Liver (tissue), 8 donors: ENCODE measurements at regions not wholly inside any gene's neighbourhood (a gene's known extent, or its start where the extent isn't known, plus 50 kb on each side); places are given as distances from the start of the nearest gene placed in this dataset.
A peak's percentile ranks its signal among the peaks of the same experiment; 100 is the strongest.

Source experiments
- DNase-seq: peaks from one replicate; pipeline ENCODE4 v3.0.0-alpha.2; 2017; ENCODE audit warnings: low spot score
- H3K27ac ChIP-seq, 2 donors: one replicate each; pipeline ENCODE4 v1.7.0; 2013; ENCODE audit warnings: inconsistent platforms in 2 of 2, low read length in 2 of 2, control low read depth in 1 of 2, low read depth in 1 of 2, mild to moderate bottlenecking in 1 of 2
- H3K27me3 ChIP-seq, 4 donors: one replicate each; pipeline versions ENCODE4 v1.6.1 to v1.7.0; 2013; ENCODE audit warnings: low read length in 3 of 4, inconsistent platforms in 1 of 4, mild to moderate bottlenecking in 1 of 4, moderate library complexity in 1 of 4; ENCODE audit not compliant: control insufficient read depth in 4 of 4, insufficient read depth in 4 of 4
- H3K36me3 ChIP-seq, 4 donors: one replicate each; pipeline versions ENCODE4 v1.6.1 to v1.7.0; 2013; ENCODE audit warnings: low read length in 3 of 4, mild to moderate bottlenecking in 3 of 4, low read depth in 1 of 4, moderate library complexity in 1 of 4; ENCODE audit not compliant: control insufficient read depth in 4 of 4, insufficient read depth in 3 of 4
- H3K4me1 ChIP-seq, 4 donors: one replicate each; pipeline versions ENCODE4 v1.6.1 to v1.7.0; 2013; ENCODE audit warnings: low read length in 3 of 4, mild to moderate bottlenecking in 3 of 4, moderate library complexity in 1 of 4; ENCODE audit not compliant: control insufficient read depth in 4 of 4, insufficient read depth in 4 of 4
- H3K4me3 ChIP-seq, 3 donors: one replicate each; pipeline versions ENCODE4 v1.6.1 to v1.7.0; 2013; ENCODE audit warnings: low read length in 3 of 3, control low read depth in 1 of 3, low read depth in 1 of 3, mild to moderate bottlenecking in 1 of 3
- H3K9ac ChIP-seq, 2 donors: one replicate each; pipeline ENCODE4 v1.7.0; 2013; ENCODE audit warnings: low read length in 2 of 2, mild to moderate bottlenecking in 2 of 2, moderate library complexity in 2 of 2, control low read depth in 1 of 2, low read depth in 1 of 2
- H3K9me3 ChIP-seq, 4 donors: one replicate each; pipeline versions ENCODE4 v1.6.1 to v1.7.0; 2013; ENCODE audit warnings: low read length in 3 of 4; ENCODE audit not compliant: control insufficient read depth in 4 of 4
- EGR1 ChIP-seq, 2 donors: IDR thresholded peaks; 2 replicates each; pipeline ENCODE4 v1.6.1; 2016 to 2018; ENCODE audit warnings: antibody characterized with exemption in 2 of 2, low read depth in 2 of 2
- FOXA1 ChIP-seq: IDR thresholded peaks from 2 replicates; pipeline ENCODE4 v1.6.1; 2016; ENCODE audit warnings: antibody characterized with exemption
- FOXA2 ChIP-seq: IDR thresholded peaks from 2 replicates; pipeline ENCODE4 v1.6.1; 2016; ENCODE audit warnings: antibody characterized with exemption
- GABPA ChIP-seq, 2 donors: IDR thresholded peaks in 1 of 2; conservative IDR thresholded peaks in 1 of 2; 2 replicates each; pipeline ENCODE4 v1.6.1; 2016; ENCODE audit warnings: antibody characterized with exemption in 2 of 2, mild to moderate bottlenecking in 1 of 2, moderate library complexity in 1 of 2
- HNF4A ChIP-seq, 2 donors: conservative IDR thresholded peaks; 2 replicates each; pipeline ENCODE4 v1.6.1; 2016; ENCODE audit warnings: antibody characterized with exemption in 2 of 2, mild to moderate bottlenecking in 2 of 2
- HNF4G ChIP-seq: IDR thresholded peaks from 2 replicates; pipeline ENCODE4 v1.6.1; 2016; ENCODE audit warnings: antibody characterized with exemption
- JUND ChIP-seq, 2 donors: IDR thresholded peaks; 2 replicates each; pipeline ENCODE4 v1.6.1; 2016; ENCODE audit warnings: antibody characterized with exemption in 2 of 2
- NR2F2 ChIP-seq: IDR thresholded peaks from 2 replicates; pipeline ENCODE4 v1.6.1; 2016; ENCODE audit warnings: antibody characterized with exemption
- RAD21 ChIP-seq, 2 donors: IDR thresholded peaks; 2 replicates each; pipeline ENCODE4 v1.6.1; 2016; ENCODE audit warnings: antibody characterized with exemption in 2 of 2, mild to moderate bottlenecking in 2 of 2
- RXRA ChIP-seq, 2 donors: IDR thresholded peaks; 2 replicates each; pipeline ENCODE4 v1.6.1; 2017 to 2018; ENCODE audit warnings: antibody characterized with exemption in 2 of 2, mild to moderate bottlenecking in 1 of 2
- SP1 ChIP-seq: IDR thresholded peaks from 2 replicates; pipeline ENCODE4 v1.6.1; 2018; ENCODE audit warnings: antibody characterized with exemption, mild to moderate bottlenecking
- TAF1 ChIP-seq: conservative IDR thresholded peaks from 2 replicates; pipeline ENCODE4 v1.6.1; 2016; ENCODE audit warnings: antibody characterized with exemption, mild to moderate bottlenecking
- YY1 ChIP-seq: IDR thresholded peaks from 2 replicates; pipeline ENCODE4 v1.6.1; 2016; ENCODE audit warnings: antibody characterized with exemption, mild to moderate bottlenecking
- whole genome bisulfite sequencing: extraction: QIAGEN DNeasy Blood & Tissue Kit; methylation state at CpG from one replicate; pipeline ENCODE4 v1.1.7; 2013; 5-methylcytosine and 5-hydroxymethylcytosine counted together
- TF ChIP-seq, protein P1 (sequence below): IDR thresholded peaks from 2 replicates; pipeline ENCODE4 v1.6.1; 2016; ENCODE audit warnings: antibody characterized with exemption
- TF ChIP-seq, protein P2 (sequence below): IDR thresholded peaks from 2 replicates; pipeline ENCODE4 v1.6.1; 2016; ENCODE audit warnings: antibody characterized with exemption
- TF ChIP-seq, protein P3 (sequence below): fragments of 150-350 bp; IDR thresholded peaks from 2 replicates; pipeline ENCODE4 v1.5.1; 2017; ENCODE audit warnings: improper control_type of control experiment, low read depth, low read length; ENCODE audit not compliant: missing input control
- TF ChIP-seq, protein P4 (sequence below): IDR thresholded peaks from 2 replicates; pipeline ENCODE4 v1.6.1; 2016; ENCODE audit warnings: antibody characterized with exemption, mild to moderate bottlenecking
- donor health status: healthy.
- donor health status: healthy.
- donor health status: healthy.
- donor health status: healthy.
- donor health status: healthy.

DNA sequence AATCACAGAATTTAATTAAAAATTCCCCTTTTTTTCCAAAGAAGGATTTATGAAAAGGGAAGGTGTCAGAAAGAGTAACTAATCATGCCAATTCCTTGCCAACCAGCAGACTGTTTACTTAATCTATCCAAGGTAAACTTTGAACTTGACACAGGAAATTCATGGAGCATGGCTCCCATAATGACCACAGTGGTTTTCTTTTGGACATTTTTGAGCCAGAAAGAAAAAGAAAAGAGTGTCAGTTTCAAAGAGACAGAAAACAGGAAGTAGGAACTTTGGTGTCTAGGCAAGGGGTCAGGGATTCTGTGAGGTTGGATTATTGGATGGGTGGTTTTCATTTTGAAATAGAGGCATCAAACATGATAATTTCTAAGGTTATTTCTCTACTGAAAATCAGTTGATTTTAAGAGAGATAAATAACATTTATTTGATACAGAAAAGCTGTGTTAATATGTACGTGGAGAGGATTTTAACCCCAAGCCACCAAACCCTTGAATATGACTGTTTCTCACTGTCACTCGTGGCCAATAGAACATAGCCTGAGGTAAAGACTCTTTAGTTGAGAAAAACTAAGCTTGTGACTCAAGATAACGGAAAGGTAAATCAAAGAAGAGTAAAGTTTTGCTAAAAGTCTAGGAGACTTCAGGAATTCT is 196.1 kb downstream of the TTC6 start (continued):
- TF ChIP-seq, protein P1, sequence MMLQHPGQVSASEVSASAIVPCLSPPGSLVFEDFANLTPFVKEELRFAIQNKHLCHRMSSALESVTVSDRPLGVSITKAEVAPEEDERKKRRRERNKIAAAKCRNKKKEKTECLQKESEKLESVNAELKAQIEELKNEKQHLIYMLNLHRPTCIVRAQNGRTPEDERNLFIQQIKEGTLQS = no peak
- no peak for TF ChIP-seq GABPA (IDR thresholded peaks at IDR 0.05 in 1 of 2, conservative IDR thresholded peaks at IDR 0.05 in 1 of 2)
- peak in 1 of 2 donors; percentile 14 for TF ChIP-seq JUND (IDR thresholded peaks at IDR 0.05)
- TF ChIP-seq, protein P2, sequence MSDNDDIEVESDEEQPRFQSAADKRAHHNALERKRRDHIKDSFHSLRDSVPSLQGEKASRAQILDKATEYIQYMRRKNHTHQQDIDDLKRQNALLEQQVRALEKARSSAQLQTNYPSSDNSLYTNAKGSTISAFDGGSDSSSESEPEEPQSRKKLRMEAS = peak; percentile 51

DNA sequence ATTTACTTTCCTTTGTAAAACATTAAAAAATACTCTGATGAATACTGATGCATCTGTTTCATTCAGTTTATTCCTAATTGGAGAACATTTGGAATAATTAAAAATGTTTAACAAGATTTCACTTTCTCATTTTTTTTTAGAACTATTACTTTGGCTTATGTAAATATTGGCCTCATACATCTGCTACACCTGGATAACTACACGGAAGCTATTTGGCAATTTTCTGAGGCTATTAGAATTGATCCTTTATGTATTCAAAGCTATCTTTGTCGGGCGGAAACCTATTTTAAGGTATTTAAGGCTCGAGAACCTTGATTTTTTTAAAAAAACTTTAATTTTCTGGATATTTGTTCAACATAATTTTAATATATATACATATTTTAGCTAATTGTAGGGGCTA is 196.7 kb downstream of the TTC6 start:
- no peaks in the 10 kb centered on the region for H3K27me3 ChIP-seq
- DNase-seq = no peak
- H3K9ac ChIP-seq = no peak overlapping the region
- no peaks in the 10 kb centered on the region for H3K9me3 ChIP-seq
- TF ChIP-seq FOXA2 (no peak), GABPA (IDR thresholded peaks at IDR 0.05 in 1 of 2, conservative IDR thresholded peaks at IDR 0.05 in 1 of 2) (no peak), RXRA (IDR thresholded peaks at IDR 0.05) (no peak), YY1 (no peak), NR2F2 (no peak)
- TF ChIP-seq, protein P3, sequence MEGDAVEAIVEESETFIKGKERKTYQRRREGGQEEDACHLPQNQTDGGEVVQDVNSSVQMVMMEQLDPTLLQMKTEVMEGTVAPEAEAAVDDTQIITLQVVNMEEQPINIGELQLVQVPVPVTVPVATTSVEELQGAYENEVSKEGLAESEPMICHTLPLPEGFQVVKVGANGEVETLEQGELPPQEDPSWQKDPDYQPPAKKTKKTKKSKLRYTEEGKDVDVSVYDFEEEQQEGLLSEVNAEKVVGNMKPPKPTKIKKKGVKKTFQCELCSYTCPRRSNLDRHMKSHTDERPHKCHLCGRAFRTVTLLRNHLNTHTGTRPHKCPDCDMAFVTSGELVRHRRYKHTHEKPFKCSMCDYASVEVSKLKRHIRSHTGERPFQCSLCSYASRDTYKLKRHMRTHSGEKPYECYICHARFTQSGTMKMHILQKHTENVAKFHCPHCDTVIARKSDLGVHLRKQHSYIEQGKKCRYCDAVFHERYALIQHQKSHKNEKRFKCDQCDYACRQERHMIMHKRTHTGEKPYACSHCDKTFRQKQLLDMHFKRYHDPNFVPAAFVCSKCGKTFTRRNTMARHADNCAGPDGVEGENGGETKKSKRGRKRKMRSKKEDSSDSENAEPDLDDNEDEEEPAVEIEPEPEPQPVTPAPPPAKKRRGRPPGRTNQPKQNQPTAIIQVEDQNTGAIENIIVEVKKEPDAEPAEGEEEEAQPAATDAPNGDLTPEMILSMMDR = no peak
- TF ChIP-seq, protein P1 = no peak
- no peak overlapping the region for H3K4me3 ChIP-seq
- peaks cover 0 to 9% (median 2%) of the 10 kb centered on the region in 4 donors for H3K4me1 ChIP-seq
- H3K27ac ChIP-seq = no peak overlapping the region
- WGBS = 62% methylated on average over 4 of the region's 4 CpGs
- no peaks in the 10 kb centered on the region for H3K36me3 ChIP-seq

DNA sequence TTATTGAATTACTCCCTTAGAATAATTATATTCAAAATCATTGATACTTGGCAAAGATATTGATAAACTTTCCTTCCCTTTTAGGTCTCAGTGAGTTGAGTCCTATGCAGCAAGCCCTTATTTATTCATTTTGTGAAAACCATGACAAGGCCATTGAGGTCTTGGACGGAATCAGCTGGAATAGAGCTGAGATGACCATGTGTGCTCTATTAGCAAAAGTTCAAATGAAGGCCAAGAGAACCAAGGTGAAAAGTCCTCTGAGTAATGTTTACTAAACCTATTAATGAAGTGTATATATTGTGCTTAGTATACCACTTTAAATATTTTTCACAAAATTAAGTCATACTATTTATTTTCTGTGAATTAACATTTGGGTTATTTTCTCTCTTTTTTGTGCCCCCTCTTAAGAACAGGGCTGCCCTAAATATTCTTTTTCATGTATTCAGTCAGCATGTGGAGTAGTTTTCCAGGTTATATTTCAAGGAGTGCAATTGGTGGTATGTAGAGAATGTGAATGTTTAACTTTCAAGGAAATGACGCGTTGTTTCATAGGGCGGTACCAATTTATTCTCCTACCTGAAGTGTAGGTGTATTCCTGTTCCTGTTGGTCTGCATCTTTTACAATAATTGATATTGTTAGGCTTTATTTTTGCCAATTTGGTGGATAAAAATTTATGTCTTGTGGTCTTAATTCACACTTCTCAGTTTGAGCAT is 201.4 kb downstream of the TTC6 start:
- Histone ChIP-seq H3K36me3 (no peaks in the 10 kb centered on the region), H3K4me1 (peaks cover 0 to under 1% (median under 1%) of the 10 kb centered on the region in 4 donors), H3K9me3 (no peaks in the 10 kb centered on the region), H3K27ac (no peak overlapping the region), H3K27me3 (no peaks in the 10 kb centered on the region), H3K9ac (no peak overlapping the region), H3K4me3 (no peak overlapping the region)
- 80% methylated on average over 4 of the region's 4 CpGs for WGBS
- no peak for DNase-seq
- TF ChIP-seq HNF4G = no peak
- TF ChIP-seq FOXA2 = no peak
- TF ChIP-seq YY1 = no peak
- no peak for TF ChIP-seq SP1
- TF ChIP-seq, protein P2 = no peak
- TF ChIP-seq TAF1 = no peak
- TF ChIP-seq HNF4A (conservative IDR thresholded peaks at IDR 0.05) = no peak
- TF ChIP-seq RAD21 (IDR thresholded peaks at IDR 0.05) = no peak
- TF ChIP-seq, protein P3 = no peak
- no peak for TF ChIP-seq JUND (IDR thresholded peaks at IDR 0.05)
- no peak for TF ChIP-seq FOXA1
- TF ChIP-seq EGR1 (IDR thresholded peaks at IDR 0.05; ENCODE audit: low read depth in 2 of 2) = no peak
- no peak for TF ChIP-seq NR2F2
- TF ChIP-seq, protein P1 = no peak
- TF ChIP-seq, protein P4, sequence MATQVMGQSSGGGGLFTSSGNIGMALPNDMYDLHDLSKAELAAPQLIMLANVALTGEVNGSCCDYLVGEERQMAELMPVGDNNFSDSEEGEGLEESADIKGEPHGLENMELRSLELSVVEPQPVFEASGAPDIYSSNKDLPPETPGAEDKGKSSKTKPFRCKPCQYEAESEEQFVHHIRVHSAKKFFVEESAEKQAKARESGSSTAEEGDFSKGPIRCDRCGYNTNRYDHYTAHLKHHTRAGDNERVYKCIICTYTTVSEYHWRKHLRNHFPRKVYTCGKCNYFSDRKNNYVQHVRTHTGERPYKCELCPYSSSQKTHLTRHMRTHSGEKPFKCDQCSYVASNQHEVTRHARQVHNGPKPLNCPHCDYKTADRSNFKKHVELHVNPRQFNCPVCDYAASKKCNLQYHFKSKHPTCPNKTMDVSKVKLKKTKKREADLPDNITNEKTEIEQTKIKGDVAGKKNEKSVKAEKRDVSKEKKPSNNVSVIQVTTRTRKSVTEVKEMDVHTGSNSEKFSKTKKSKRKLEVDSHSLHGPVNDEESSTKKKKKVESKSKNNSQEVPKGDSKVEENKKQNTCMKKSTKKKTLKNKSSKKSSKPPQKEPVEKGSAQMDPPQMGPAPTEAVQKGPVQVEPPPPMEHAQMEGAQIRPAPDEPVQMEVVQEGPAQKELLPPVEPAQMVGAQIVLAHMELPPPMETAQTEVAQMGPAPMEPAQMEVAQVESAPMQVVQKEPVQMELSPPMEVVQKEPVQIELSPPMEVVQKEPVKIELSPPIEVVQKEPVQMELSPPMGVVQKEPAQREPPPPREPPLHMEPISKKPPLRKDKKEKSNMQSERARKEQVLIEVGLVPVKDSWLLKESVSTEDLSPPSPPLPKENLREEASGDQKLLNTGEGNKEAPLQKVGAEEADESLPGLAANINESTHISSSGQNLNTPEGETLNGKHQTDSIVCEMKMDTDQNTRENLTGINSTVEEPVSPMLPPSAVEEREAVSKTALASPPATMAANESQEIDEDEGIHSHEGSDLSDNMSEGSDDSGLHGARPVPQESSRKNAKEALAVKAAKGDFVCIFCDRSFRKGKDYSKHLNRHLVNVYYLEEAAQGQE = no peak
